Tibial nerve (tissue), 3 donors: ENCODE measurements at regions not wholly inside any gene's neighbourhood (a gene's known extent, or its start where the extent isn't known, plus 50 kb on each side); places are given as distances from the start of the nearest gene placed in this dataset.

Experiments used
- POLR2A ChIP-seq, 2 donors: fragments of 450-650 bp; IDR thresholded peaks; one replicate each; pipeline ENCODE4 v1.6.1; 2017; ENCODE audit warnings: antibody characterized with exemption in 2 of 2, mild to moderate bottlenecking in 2 of 2, moderate library complexity in 2 of 2
- TF ChIP-seq, protein P1 (sequence below), 5 experiments: fragments of 200-600 bp in 3 of 5; fragments of 450-650 bp in 2 of 5; sonication (generic) in 3 of 5; IDR thresholded peaks; one replicate each; pipeline ENCODE4 v1.5.1; 2016 to 2019; ENCODE audit warnings: antibody characterized with exemption in 5 of 5, mild to moderate bottlenecking in 3 of 5, moderate library complexity in 2 of 5

DNA sequence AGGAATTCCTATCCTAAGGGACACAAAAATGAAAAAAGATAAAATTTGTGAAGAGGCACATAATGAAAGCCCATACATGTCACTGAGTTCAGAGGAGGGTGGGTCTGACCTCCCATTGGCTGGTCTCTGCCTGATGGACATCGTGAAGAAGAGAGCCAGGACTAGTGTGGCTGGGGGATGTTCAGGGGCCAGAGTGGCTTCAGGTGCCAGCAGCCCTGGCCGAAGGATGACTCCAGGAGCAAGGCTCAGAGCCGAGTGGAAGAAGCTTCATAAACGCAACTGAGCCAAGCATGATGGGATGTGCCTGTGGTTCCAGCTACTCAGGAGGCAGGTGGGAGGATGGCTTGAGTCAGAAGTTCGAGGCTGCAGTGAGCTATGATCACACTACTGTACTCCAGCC, 56.9 kb upstream of the ATP5PO start:
- TF ChIP-seq, protein P1, sequence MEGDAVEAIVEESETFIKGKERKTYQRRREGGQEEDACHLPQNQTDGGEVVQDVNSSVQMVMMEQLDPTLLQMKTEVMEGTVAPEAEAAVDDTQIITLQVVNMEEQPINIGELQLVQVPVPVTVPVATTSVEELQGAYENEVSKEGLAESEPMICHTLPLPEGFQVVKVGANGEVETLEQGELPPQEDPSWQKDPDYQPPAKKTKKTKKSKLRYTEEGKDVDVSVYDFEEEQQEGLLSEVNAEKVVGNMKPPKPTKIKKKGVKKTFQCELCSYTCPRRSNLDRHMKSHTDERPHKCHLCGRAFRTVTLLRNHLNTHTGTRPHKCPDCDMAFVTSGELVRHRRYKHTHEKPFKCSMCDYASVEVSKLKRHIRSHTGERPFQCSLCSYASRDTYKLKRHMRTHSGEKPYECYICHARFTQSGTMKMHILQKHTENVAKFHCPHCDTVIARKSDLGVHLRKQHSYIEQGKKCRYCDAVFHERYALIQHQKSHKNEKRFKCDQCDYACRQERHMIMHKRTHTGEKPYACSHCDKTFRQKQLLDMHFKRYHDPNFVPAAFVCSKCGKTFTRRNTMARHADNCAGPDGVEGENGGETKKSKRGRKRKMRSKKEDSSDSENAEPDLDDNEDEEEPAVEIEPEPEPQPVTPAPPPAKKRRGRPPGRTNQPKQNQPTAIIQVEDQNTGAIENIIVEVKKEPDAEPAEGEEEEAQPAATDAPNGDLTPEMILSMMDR (IDR thresholded peaks at IDR 0.05), result no peak
- no peak for TF ChIP-seq POLR2A (IDR thresholded peaks at IDR 0.05)
